ENCODE measurements at regions not wholly inside any gene's neighbourhood (a gene's known extent, or its start where the extent isn't known, plus 50 kb on each side); places are given as distances from the start of the nearest gene placed in this dataset.

- TF ChIP-seq, protein P1, sequence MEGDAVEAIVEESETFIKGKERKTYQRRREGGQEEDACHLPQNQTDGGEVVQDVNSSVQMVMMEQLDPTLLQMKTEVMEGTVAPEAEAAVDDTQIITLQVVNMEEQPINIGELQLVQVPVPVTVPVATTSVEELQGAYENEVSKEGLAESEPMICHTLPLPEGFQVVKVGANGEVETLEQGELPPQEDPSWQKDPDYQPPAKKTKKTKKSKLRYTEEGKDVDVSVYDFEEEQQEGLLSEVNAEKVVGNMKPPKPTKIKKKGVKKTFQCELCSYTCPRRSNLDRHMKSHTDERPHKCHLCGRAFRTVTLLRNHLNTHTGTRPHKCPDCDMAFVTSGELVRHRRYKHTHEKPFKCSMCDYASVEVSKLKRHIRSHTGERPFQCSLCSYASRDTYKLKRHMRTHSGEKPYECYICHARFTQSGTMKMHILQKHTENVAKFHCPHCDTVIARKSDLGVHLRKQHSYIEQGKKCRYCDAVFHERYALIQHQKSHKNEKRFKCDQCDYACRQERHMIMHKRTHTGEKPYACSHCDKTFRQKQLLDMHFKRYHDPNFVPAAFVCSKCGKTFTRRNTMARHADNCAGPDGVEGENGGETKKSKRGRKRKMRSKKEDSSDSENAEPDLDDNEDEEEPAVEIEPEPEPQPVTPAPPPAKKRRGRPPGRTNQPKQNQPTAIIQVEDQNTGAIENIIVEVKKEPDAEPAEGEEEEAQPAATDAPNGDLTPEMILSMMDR (IDR thresholded peaks at IDR 0.05): no peak
- Histone ChIP-seq H3K27ac (no peak overlapping the region), H3K4me1 (peaks cover 0 to 5% of the 10 kb centered on the region in 2 donors), H3K27me3 (no peaks in the 10 kb centered on the region), H3K9me3 (no peaks in the 10 kb centered on the region), H3K4me3 (no peak overlapping the region), H3K36me3 (no peaks in the 10 kb centered on the region)
- no peak for DNase-seq (ENCODE audit: low spot score)
Measured at GRCh38 chr13:95385373-95385772, 84.1 kb upstream of the ABCC4 start.

- H3K4me1 ChIP-seq: peaks cover 0 to 1% of the 10 kb centered on the region in 2 donors
- no peaks in the 10 kb centered on the region for H3K9me3 ChIP-seq
- H3K27ac ChIP-seq: no peak overlapping the region
- TF ChIP-seq, protein P1 (IDR thresholded peaks at IDR 0.05): no peak
- DNase-seq (ENCODE audit: low spot score): no peak
- no peak overlapping the region for H3K4me3 ChIP-seq
- no peaks in the 10 kb centered on the region for H3K36me3 ChIP-seq
- H3K27me3 ChIP-seq: no peaks in the 10 kb centered on the region
Measured at GRCh38 chr13:95385798-95386197, 84.5 kb upstream of the ABCC4 start.

DNA sequence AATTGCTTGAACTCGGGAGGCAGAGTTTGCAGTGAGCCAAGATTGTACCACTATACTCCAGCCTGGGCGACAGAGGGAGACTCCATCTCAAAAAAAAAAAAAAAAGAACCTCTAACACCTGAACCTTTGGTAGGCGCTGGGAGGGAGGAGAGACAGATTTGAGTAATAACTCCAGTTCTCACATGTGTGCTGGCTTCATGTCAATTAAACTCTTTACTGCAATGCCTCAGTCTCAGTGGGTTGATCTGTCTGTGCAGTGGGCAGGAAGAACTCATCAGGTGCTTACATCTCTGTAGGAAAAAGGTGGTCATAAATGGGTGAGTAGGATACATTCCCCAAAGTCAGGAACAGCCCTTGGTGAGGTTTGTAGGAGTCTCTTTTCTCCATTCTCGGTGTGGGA lies 85.1 kb upstream of the ABCC4 start:
- Histone ChIP-seq H3K27ac (no peak overlapping the region), H3K4me3 (no peak overlapping the region), H3K27me3 (no peaks in the 10 kb centered on the region), H3K36me3 (no peaks in the 10 kb centered on the region), H3K4me1 (no peaks in the 10 kb centered on the region), H3K9me3 (no peaks in the 10 kb centered on the region)
- TF ChIP-seq, protein P1 (IDR thresholded peaks at IDR 0.05): no peak
- DNase-seq (ENCODE audit: low spot score): no peak

GRCh38 chr13:95387733-95388207 lies 86.5 kb upstream of the ABCC4 start:
- Histone ChIP-seq H3K4me1 (no peaks in the 10 kb centered on the region), H3K9me3 (no peaks in the 10 kb centered on the region), H3K27me3 (no peaks in the 10 kb centered on the region), H3K4me3 (no peak overlapping the region), H3K36me3 (no peaks in the 10 kb centered on the region), H3K27ac (no peak overlapping the region)
- TF ChIP-seq, protein P1 (IDR thresholded peaks at IDR 0.05): no peak
- DNase-seq (ENCODE audit: low spot score): no peak

GRCh38 chr13:95388420-95389079 lies 87.3 kb upstream of the ABCC4 start:
- Histone ChIP-seq H3K9me3 (no peaks in the 10 kb centered on the region), H3K27me3 (no peaks in the 10 kb centered on the region)
- DNase-seq (ENCODE audit: low spot score): no peak

More at GRCh38 chr13:95388420-95389079, 87.3 kb upstream of the ABCC4 start:
- H3K4me3 ChIP-seq: no peak overlapping the region
- TF ChIP-seq, protein P1 (IDR thresholded peaks at IDR 0.05): no peak
- H3K27ac ChIP-seq: no peak overlapping the region
- no peaks in the 10 kb centered on the region for H3K36me3 ChIP-seq
- H3K4me1 ChIP-seq: no peaks in the 10 kb centered on the region

All from right atrium auricular region (tissue), 2 donors.